ENCODE measurements at regions not wholly inside any gene's neighbourhood (a gene's known extent, or its start where the extent isn't known, plus 50 kb on each side); places are given as distances from the start of the nearest gene placed in this dataset.

DNA sequence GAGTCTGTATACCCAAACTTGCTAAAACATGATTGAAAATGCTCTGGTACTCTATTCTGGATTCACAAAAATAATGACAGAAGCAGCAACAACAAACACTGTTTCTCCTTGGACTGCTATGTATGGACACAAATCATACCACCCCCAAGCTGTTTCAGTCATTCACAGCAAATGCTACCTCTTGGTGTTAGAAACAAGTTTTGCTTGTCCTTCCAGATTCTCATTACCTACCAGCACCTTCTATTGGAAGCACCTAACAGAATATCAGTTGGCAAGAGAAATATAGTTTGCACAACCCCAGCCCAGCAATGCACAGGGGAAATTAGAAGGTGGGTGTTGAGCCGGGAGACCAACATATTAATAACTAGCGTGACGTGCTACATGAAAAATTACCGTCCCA is 1950.9 kb downstream of the C4orf33 start:
- TF ChIP-seq POLR2A (IDR thresholded peaks at IDR 0.05) = no peak
- TF ChIP-seq, protein P1, sequence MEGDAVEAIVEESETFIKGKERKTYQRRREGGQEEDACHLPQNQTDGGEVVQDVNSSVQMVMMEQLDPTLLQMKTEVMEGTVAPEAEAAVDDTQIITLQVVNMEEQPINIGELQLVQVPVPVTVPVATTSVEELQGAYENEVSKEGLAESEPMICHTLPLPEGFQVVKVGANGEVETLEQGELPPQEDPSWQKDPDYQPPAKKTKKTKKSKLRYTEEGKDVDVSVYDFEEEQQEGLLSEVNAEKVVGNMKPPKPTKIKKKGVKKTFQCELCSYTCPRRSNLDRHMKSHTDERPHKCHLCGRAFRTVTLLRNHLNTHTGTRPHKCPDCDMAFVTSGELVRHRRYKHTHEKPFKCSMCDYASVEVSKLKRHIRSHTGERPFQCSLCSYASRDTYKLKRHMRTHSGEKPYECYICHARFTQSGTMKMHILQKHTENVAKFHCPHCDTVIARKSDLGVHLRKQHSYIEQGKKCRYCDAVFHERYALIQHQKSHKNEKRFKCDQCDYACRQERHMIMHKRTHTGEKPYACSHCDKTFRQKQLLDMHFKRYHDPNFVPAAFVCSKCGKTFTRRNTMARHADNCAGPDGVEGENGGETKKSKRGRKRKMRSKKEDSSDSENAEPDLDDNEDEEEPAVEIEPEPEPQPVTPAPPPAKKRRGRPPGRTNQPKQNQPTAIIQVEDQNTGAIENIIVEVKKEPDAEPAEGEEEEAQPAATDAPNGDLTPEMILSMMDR (IDR thresholded peaks at IDR 0.05) = no peak
- H3K36me3 ChIP-seq (ENCODE audit: low read depth, missing control alignments) = no peaks in the 10 kb centered on the region
- H3K9me3 ChIP-seq = no peaks in the 10 kb centered on the region
- no peaks in the 10 kb centered on the region for H3K4me1 ChIP-seq
- intact Hi-C loops (cut with DNase I; ENCODE audit: low total_unique reads) = no loop called here
- DNase-seq = no peak
- no peaks in the 10 kb centered on the region for H3K27me3 ChIP-seq
- no peak overlapping the region for H3K4me3 ChIP-seq
- WGBS, 2 donors = 87 to 96% methylated on average over 4 of the region's 4 CpGs
- H3K27ac ChIP-seq = no peak overlapping the region

DNA sequence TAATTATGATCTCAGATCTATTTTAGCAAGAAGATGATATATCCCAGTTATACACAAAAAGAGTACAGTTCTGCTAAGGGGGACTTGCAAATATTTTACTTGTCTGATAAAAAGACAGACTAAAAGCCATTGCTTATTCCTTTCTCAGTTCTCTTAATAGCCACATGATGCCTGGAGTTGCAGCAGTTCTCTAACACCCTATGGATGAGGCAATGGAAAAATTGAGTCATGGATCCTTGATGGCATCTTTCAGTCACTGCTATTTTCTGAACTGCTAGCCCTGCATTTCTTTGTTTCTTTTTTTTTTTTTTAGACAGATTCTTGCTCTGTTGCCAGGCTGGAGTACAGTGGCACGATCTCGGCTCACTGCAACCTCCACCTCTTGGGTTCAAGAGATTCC is 1956.7 kb downstream of the C4orf33 start:
- WGBS, 2 donors = 83 to 94% methylated on average over 2 of the region's 2 CpGs
- no peaks in the 10 kb centered on the region for H3K36me3 ChIP-seq (ENCODE audit: low read depth, missing control alignments)
- no peaks in the 10 kb centered on the region for H3K9me3 ChIP-seq
- no peak for DNase-seq
- H3K27me3 ChIP-seq = no peaks in the 10 kb centered on the region
- TF ChIP-seq POLR2A (IDR thresholded peaks at IDR 0.05) = no peak
- TF ChIP-seq, protein P1 (IDR thresholded peaks at IDR 0.05) = no peak
- no peaks in the 10 kb centered on the region for H3K4me1 ChIP-seq
- H3K4me3 ChIP-seq = no peak overlapping the region
- intact Hi-C loops (cut with DNase I; ENCODE audit: low total_unique reads) = no loop called here
- no peak overlapping the region for H3K27ac ChIP-seq

GRCh38 chr4:131054489-131055019 is 1958.6 kb downstream of the C4orf33 start:
- no peak for DNase-seq
- Histone ChIP-seq H3K27me3 (no peaks in the 10 kb centered on the region), H3K27ac (no peak overlapping the region), H3K36me3 (ENCODE audit: low read depth, missing control alignments) (no peaks in the 10 kb centered on the region), H3K9me3 (no peaks in the 10 kb centered on the region), H3K4me1 (no peaks in the 10 kb centered on the region), H3K4me3 (no peak overlapping the region)
- TF ChIP-seq, protein P1 (IDR thresholded peaks at IDR 0.05) = no peak
- no peak for TF ChIP-seq POLR2A (IDR thresholded peaks at IDR 0.05)
- 85 to 86% methylated on average over 8 of the region's 8 CpGs for WGBS, 2 donors
- intact Hi-C loops (cut with DNase I; ENCODE audit: low total_unique reads) = no loop called here

GRCh38 chr4:131061734-131062133 is 1965.8 kb downstream of the C4orf33 start:
- intact Hi-C loops (cut with DNase I; ENCODE audit: low total_unique reads) = no loop called here
- Histone ChIP-seq H3K27ac (no peak overlapping the region), H3K4me1 (no peaks in the 10 kb centered on the region), H3K36me3 (ENCODE audit: low read depth, missing control alignments) (no peaks in the 10 kb centered on the region), H3K9me3 (no peaks in the 10 kb centered on the region), H3K27me3 (no peaks in the 10 kb centered on the region), H3K4me3 (no peak overlapping the region)
- TF ChIP-seq, protein P1 (IDR thresholded peaks at IDR 0.05) = no peak
- no peak for DNase-seq
- 84 to 87% methylated on average over 1 of the region's 1 CpG for WGBS, 2 donors

DNA sequence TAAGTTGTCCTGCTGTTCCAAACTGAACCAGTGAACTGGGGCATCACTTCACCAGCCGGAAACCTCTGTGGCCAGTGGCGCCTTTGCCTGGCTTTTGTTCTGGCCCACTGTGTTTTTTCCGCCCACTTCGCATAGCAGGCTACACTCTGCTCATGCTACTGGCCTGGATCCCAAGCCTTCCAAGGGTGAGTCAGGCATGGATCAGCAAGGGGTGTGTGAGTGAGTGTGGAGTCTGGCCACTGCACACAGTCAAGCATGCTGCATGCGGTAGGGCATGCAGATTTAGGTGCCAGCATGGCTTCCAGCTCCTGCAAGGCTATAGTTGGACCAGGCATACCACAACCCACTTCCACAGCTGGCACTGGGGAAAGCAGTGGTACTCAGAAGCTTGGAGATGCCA is 1967.9 kb downstream of the C4orf33 start:
- Histone ChIP-seq H3K9me3 (no peaks in the 10 kb centered on the region), H3K4me1 (no peaks in the 10 kb centered on the region), H3K27me3 (no peaks in the 10 kb centered on the region), H3K4me3 (no peak overlapping the region), H3K36me3 (ENCODE audit: low read depth, missing control alignments) (no peaks in the 10 kb centered on the region), H3K27ac (no peak overlapping the region)
- 82 to 99% methylated on average over 4 to 5 of the region's 5 CpGs for WGBS, 2 donors
- TF ChIP-seq POLR2A (IDR thresholded peaks at IDR 0.05) = no peak
- TF ChIP-seq, protein P1 (IDR thresholded peaks at IDR 0.05) = no peak
- intact Hi-C loops (cut with DNase I; ENCODE audit: low total_unique reads) = no loop called here
- no peak for DNase-seq

All from testis (tissue), 2 donors.